RWPE1 (cell line): ENCODE measurements at regions not wholly inside any gene's neighbourhood (a gene's known extent, or its start where the extent isn't known, plus 50 kb on each side); places are given as distances from the start of the nearest gene placed in this dataset.

Experiments
- CTCF ChIA-PET: fragments of 350-600 bp; sonication (Branson Sonifier 250); formaldehyde crosslinking; extraction: SDS; loops from one replicate; lab custom pipeline; 2021; lab: Yijun Ruan, JAX
- POLR2A ChIA-PET: fragments of 400-600 bp; formaldehyde crosslinking; extraction: SDS; loops from one replicate; lab custom pipeline; 2020; ENCODE audit warnings: antibody characterized with exemption; ENCODE audit not compliant: low non-redundant PET; lab: Yijun Ruan, JAX
- DNase-seq: peaks from one replicate; pipeline ENCODE4 v3.0.0; 2012; ENCODE audit warnings: low spot score
- H3K27ac ChIP-seq: fragments of 450-650 bp; 2 replicates; pipeline ENCODE4 v1.5.1; 2017
- CTCF ChIP-seq: fragments of 450-650 bp; conservative IDR thresholded peaks from 2 replicates; pipeline ENCODE4 v1.5.1; 2017; ENCODE audit warnings: low read depth, mild to moderate bottlenecking

GRCh38 chr10:44647877-44648542 lies 263.1 kb upstream of the CXCL12 start:
- CTCF ChIA-PET, result no interaction called here
- TF ChIP-seq CTCF, result no peak
- H3K27ac ChIP-seq, result no peak overlapping the region
- POLR2A ChIA-PET, result no interaction called here
- no peak for DNase-seq

GRCh38 chr10:44650691-44651661 lies 260.2 kb upstream of the TMEM72 start:
- H3K27ac ChIP-seq, result no peak overlapping the region
- ChIA-PET POLR2A (no interaction called here), CTCF (no interaction called here)
- no peak for TF ChIP-seq CTCF
- DNase-seq, result no peak

GRCh38 chr10:44651834-44652233 lies 259.3 kb upstream of the TMEM72 start:
- CTCF ChIA-PET, result interaction anchor here (0.5 kb wide), 1 partner anchor 1150 kb away, joined by 5 read pairs; no protein-coding TSS in a partner anchor

GRCh38 chr10:44659320-44659719 lies 251.8 kb upstream of the TMEM72 start:
- CTCF ChIA-PET, result no interaction called here
- POLR2A ChIA-PET, result no interaction called here
- no peak for TF ChIP-seq CTCF
- no peak for DNase-seq
- H3K27ac ChIP-seq, result no peak overlapping the region

More at GRCh38 chr10:44651834-44652233, 259.3 kb upstream of the TMEM72 start:
- no peak for TF ChIP-seq CTCF
- no peak for DNase-seq
- no peak overlapping the region for H3K27ac ChIP-seq
- POLR2A ChIA-PET, result no interaction called here

GRCh38 chr10:44660271-44660670 lies 250.9 kb upstream of the TMEM72 start:
- no peak for TF ChIP-seq CTCF
- H3K27ac ChIP-seq, result no peak overlapping the region
- POLR2A ChIA-PET, result no interaction called here
- CTCF ChIA-PET, result no interaction called here
- no peak for DNase-seq

GRCh38 chr10:44662051-44662450 lies 249.1 kb upstream of the TMEM72 start:
- no peak for TF ChIP-seq CTCF
- ChIA-PET POLR2A (no interaction called here), CTCF (no interaction called here)
- H3K27ac ChIP-seq, result no peak overlapping the region
- no peak for DNase-seq
